ENCODE measurements at regions not wholly inside any gene's neighbourhood (a gene's known extent, or its start where the extent isn't known, plus 50 kb on each side); places are given as distances from the start of the nearest gene placed in this dataset.

DNA sequence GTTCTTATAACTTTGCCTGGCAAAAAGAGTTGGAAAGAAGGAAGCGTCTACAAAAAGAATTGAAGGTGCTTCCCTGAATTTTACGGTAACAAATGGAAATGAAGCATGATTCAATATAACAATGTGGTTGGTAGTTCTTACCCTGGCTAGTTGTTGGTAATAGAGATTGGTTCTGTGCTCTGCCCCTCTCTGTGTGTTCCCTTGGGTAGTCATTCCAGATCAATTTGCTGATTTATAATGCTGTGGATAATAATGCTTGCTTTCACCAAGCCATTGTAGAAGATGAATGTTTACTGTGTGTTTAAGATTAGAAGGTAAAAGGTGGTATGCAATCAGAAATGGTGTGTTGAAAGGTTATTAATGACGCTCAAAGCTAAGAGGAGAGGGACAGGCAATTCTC lies 577.8 kb upstream of the NXPH2 start:
- H3K9me3 ChIP-seq (ENCODE audit: control insufficient read depth in 2 of 2, insufficient read depth in 1 of 2, low read depth in 1 of 2, low read length in 1 of 2) = peaks cover 0 to 9% of the 10 kb centered on the region in 2 donors
- FAIRE-seq (no peak), DNase-seq (no peak)
- H3K27ac ChIP-seq (ENCODE audit: low read depth in 1 of 3, low read length in 2 of 3) = no peak overlapping the region
- H3K4me3 ChIP-seq (ENCODE audit: low read depth in 1 of 3, low read length in 3 of 3) = no peak overlapping the region
- 72 to 82% (median 72%) methylated on average over 3 of the region's 3 CpGs for WGBS, 3 donors
- H3K4me1 ChIP-seq (ENCODE audit: control insufficient read depth in 3 of 3, insufficient read depth in 2 of 3, low read depth in 1 of 3, low read length in 2 of 3) = no peaks in the 10 kb centered on the region
- H3K36me3 ChIP-seq (ENCODE audit: control insufficient read depth in 3 of 3, insufficient read depth in 2 of 3, low read depth in 1 of 3, low read length in 3 of 3) = no peaks in the 10 kb centered on the region
- no peaks in the 10 kb centered on the region for H3K27me3 ChIP-seq (ENCODE audit: control insufficient read depth in 3 of 3, insufficient read depth in 3 of 3, low read length in 3 of 3)

DNA sequence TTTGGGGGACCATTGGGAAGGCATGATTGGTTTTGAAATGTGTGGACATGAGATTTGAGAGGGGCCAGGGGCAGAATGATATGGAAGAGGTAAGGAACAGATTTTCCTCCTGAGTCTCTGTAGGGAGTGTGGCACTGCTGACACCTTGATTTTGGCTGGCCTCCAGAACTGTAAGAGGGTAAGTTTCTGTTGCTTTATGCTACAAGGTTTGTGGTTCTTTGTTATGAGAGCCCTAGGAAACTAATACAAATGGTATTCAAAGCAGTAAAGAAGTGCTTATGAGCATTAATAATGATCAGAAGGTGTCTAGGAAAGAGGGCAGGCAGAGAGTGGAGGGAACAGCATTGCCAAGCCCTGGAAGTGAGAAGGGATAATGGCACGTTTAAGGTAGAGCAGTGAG lies 574.3 kb upstream of the NXPH2 start:
- no peak overlapping the region for H3K27ac ChIP-seq (ENCODE audit: low read depth in 1 of 3, low read length in 2 of 3)
- DNase-seq (no peak), FAIRE-seq (no peak)
- H3K27me3 ChIP-seq (ENCODE audit: control insufficient read depth in 3 of 3, insufficient read depth in 3 of 3, low read length in 3 of 3) = no peaks in the 10 kb centered on the region
- H3K9me3 ChIP-seq (ENCODE audit: control insufficient read depth in 2 of 2, insufficient read depth in 1 of 2, low read depth in 1 of 2, low read length in 1 of 2) = peaks cover 0 to 13% of the 10 kb centered on the region in 2 donors
- no peaks in the 10 kb centered on the region for H3K36me3 ChIP-seq (ENCODE audit: control insufficient read depth in 3 of 3, insufficient read depth in 2 of 3, low read depth in 1 of 3, low read length in 3 of 3)
- no peak overlapping the region for H3K4me3 ChIP-seq (ENCODE audit: low read depth in 1 of 3, low read length in 3 of 3)
- 76 to 79% (median 78%) methylated on average over 1 of the region's 1 CpG for WGBS, 3 donors
- H3K4me1 ChIP-seq (ENCODE audit: control insufficient read depth in 3 of 3, insufficient read depth in 2 of 3, low read depth in 1 of 3, low read length in 2 of 3) = no peaks in the 10 kb centered on the region

GRCh38 chr2:139353874-139354273 lies 573.7 kb upstream of the NXPH2 start:
- H3K4me3 ChIP-seq (ENCODE audit: low read depth in 1 of 3, low read length in 3 of 3) = no peak overlapping the region
- FAIRE-seq (no peak), DNase-seq (no peak)
- no peaks in the 10 kb centered on the region for H3K4me1 ChIP-seq (ENCODE audit: control insufficient read depth in 3 of 3, insufficient read depth in 2 of 3, low read depth in 1 of 3, low read length in 2 of 3)
- WGBS, 3 donors = 89 to 93% (median 92%) methylated on average over 1 of the region's 1 CpG
- H3K27me3 ChIP-seq (ENCODE audit: control insufficient read depth in 3 of 3, insufficient read depth in 3 of 3, low read length in 3 of 3) = no peaks in the 10 kb centered on the region
- H3K9me3 ChIP-seq (ENCODE audit: control insufficient read depth in 2 of 2, insufficient read depth in 1 of 2, low read depth in 1 of 2, low read length in 1 of 2) = peaks cover 0 to 13% of the 10 kb centered on the region in 2 donors
- no peaks in the 10 kb centered on the region for H3K36me3 ChIP-seq (ENCODE audit: control insufficient read depth in 3 of 3, insufficient read depth in 2 of 3, low read depth in 1 of 3, low read length in 3 of 3)
- no peak overlapping the region for H3K27ac ChIP-seq (ENCODE audit: low read depth in 1 of 3, low read length in 2 of 3)

DNA sequence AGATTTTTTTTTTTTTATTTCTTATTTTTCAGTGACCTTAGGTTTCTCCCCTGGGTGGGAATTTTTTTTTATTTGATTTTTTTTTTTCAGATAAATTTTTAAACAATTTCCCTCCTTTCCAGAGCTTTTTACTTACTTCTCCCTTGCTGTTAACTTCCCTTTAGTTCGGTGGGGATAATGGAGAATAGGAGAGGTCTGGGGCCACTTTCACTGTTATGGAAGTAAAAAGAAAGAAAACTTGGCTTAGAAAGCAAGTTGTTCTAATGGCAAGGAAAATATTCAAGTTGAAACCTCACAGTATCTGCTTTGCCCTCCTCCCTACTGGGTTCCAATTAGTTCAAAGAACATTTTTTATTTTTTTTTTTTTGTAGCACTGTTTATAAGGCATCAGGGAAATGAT lies 537.1 kb upstream of the NXPH2 start:
- Histone ChIP-seq H3K36me3 (ENCODE audit: control insufficient read depth in 3 of 3, insufficient read depth in 2 of 3, low read depth in 1 of 3, low read length in 3 of 3) (no peaks in the 10 kb centered on the region), H3K9me3 (ENCODE audit: control insufficient read depth in 2 of 2, insufficient read depth in 1 of 2, low read depth in 1 of 2, low read length in 1 of 2) (no peaks in the 10 kb centered on the region), H3K4me1 (ENCODE audit: control insufficient read depth in 3 of 3, insufficient read depth in 2 of 3, low read depth in 1 of 3, low read length in 2 of 3) (no peaks in the 10 kb centered on the region), H3K4me3 (ENCODE audit: low read depth in 1 of 3, low read length in 3 of 3) (no peak overlapping the region), H3K27ac (ENCODE audit: low read depth in 1 of 3, low read length in 2 of 3) (no peak overlapping the region), H3K27me3 (ENCODE audit: control insufficient read depth in 3 of 3, insufficient read depth in 3 of 3, low read length in 3 of 3) (no peaks in the 10 kb centered on the region)
- 37 to 58% (median 40%) methylated on average over 1 of the region's 1 CpG for WGBS, 3 donors
- DNase-seq (no peak), FAIRE-seq (no peak)

DNA sequence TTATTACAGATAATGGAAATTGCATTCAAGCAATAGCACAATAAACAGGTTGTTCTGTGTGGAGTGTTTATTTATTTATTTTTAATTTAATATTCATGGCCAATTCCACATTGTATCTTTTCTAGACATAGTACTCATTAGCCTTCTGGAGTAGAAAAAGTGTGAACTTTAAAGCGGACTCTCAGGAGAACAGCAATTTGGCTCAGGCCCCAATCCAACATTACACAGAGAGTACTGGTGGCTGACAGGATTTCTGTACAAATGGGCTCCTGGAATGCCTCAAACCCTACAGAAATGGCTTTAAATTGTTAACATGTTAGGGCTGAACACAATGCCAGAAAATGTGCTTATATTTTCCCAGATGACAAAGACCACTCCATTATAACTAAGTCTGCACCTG lies 533.9 kb upstream of the NXPH2 start:
- FAIRE-seq = no peak

GRCh38 chr2:139296672-139297209 lies 516.6 kb upstream of the NXPH2 start:
- H3K36me3 ChIP-seq (ENCODE audit: control insufficient read depth in 3 of 3, insufficient read depth in 2 of 3, low read depth in 1 of 3, low read length in 3 of 3) = no peaks in the 10 kb centered on the region
- 63 to 78% (median 73%) methylated on average over 3 of the region's 3 CpGs for WGBS, 3 donors
- H3K4me1 ChIP-seq (ENCODE audit: control insufficient read depth in 3 of 3, insufficient read depth in 2 of 3, low read depth in 1 of 3, low read length in 2 of 3) = no peaks in the 10 kb centered on the region
- H3K9me3 ChIP-seq (ENCODE audit: control insufficient read depth in 2 of 2, insufficient read depth in 1 of 2, low read depth in 1 of 2, low read length in 1 of 2) = no peaks in the 10 kb centered on the region
- no peak overlapping the region for H3K27ac ChIP-seq (ENCODE audit: low read depth in 1 of 3, low read length in 2 of 3)
- FAIRE-seq (no peak), DNase-seq (no peak)
- H3K4me3 ChIP-seq (ENCODE audit: low read depth in 1 of 3, low read length in 3 of 3) = no peak overlapping the region
- no peaks in the 10 kb centered on the region for H3K27me3 ChIP-seq (ENCODE audit: control insufficient read depth in 3 of 3, insufficient read depth in 3 of 3, low read length in 3 of 3)

More for the DNA sequence above, 533.9 kb upstream of the NXPH2 start:
- no peak for DNase-seq
- H3K9me3 ChIP-seq (ENCODE audit: control insufficient read depth in 2 of 2, insufficient read depth in 1 of 2, low read depth in 1 of 2, low read length in 1 of 2) = no peaks in the 10 kb centered on the region
- WGBS, 3 donors = 69 to 86% (median 76%) methylated on average over 1 of the region's 1 CpG
- no peak overlapping the region for H3K4me3 ChIP-seq (ENCODE audit: low read depth in 1 of 3, low read length in 3 of 3)
- H3K4me1 ChIP-seq (ENCODE audit: control insufficient read depth in 3 of 3, insufficient read depth in 2 of 3, low read depth in 1 of 3, low read length in 2 of 3) = no peaks in the 10 kb centered on the region
- no peak overlapping the region for H3K27ac ChIP-seq (ENCODE audit: low read depth in 1 of 3, low read length in 2 of 3)
- H3K36me3 ChIP-seq (ENCODE audit: control insufficient read depth in 3 of 3, insufficient read depth in 2 of 3, low read depth in 1 of 3, low read length in 3 of 3) = no peaks in the 10 kb centered on the region
- H3K27me3 ChIP-seq (ENCODE audit: control insufficient read depth in 3 of 3, insufficient read depth in 3 of 3, low read length in 3 of 3) = no peaks in the 10 kb centered on the region

DNA sequence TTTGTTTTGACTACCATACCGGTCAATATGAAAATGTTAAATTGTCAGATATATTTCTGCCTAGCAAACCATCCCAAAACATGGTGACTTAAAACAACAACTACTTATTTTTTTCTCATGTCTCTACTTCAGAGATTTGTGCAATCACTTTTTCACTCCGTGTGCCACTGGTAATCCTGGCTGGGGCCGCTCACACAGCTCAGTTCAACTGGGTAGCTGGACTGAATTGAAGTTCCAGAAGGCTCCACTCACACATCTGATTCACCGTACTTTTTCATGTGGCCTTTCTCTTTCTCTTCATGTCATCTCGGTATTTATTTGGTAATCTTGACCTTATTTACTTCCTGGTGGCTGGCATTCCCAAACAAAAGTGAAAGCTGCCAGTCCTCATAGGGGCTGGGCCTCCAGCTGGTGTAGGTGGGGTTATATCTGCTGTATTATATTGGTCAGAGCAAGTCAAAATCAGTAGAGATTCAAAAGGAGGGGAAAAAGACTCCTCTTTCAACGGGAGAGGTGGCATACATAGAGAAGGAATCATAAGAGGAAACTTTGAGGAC lies 513.9 kb upstream of the NXPH2 start:
- FAIRE-seq = no peak
- Histone ChIP-seq H3K4me1 (ENCODE audit: control insufficient read depth in 3 of 3, insufficient read depth in 2 of 3, low read depth in 1 of 3, low read length in 2 of 3) (no peaks in the 10 kb centered on the region), H3K27ac (ENCODE audit: low read depth in 1 of 3, low read length in 2 of 3) (no peak overlapping the region), H3K27me3 (ENCODE audit: control insufficient read depth in 3 of 3, insufficient read depth in 3 of 3, low read length in 3 of 3) (no peaks in the 10 kb centered on the region), H3K9me3 (ENCODE audit: control insufficient read depth in 2 of 2, insufficient read depth in 1 of 2, low read depth in 1 of 2, low read length in 1 of 2) (no peaks in the 10 kb centered on the region), H3K4me3 (ENCODE audit: low read depth in 1 of 3, low read length in 3 of 3) (no peak overlapping the region), H3K36me3 (ENCODE audit: control insufficient read depth in 3 of 3, insufficient read depth in 2 of 3, low read depth in 1 of 3, low read length in 3 of 3) (no peaks in the 10 kb centered on the region)
- 47 to 72% (median 54%) methylated on average over 6 of the region's 6 CpGs for WGBS, 3 donors
- no peak for DNase-seq

DNA sequence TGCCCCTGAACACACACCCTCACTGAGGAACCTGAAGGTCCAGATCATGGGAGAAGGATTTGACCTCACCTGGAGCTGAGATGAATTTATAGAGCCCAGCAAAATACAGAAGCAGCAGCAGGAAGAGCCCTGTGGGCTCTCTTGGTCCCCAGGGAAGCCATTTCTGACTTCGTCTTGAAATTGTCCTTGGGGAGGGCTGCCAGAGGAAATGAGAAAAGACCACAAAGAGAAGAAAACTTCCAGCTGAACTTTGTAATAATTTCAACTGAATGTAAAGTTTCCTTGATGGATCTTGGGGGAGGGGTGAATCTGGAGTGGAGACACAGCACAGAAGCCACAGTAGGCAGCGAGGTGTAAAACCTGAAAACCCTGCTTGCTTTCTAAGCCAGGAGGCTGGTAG lies 500.9 kb upstream of the NXPH2 start:
- peaks cover 0 to 12% of the 10 kb centered on the region in 2 donors for H3K9me3 ChIP-seq (ENCODE audit: control insufficient read depth in 2 of 2, insufficient read depth in 1 of 2, low read depth in 1 of 2, low read length in 1 of 2)
- DNase-seq = no peak
- FAIRE-seq = no peak
- no peaks in the 10 kb centered on the region for H3K4me1 ChIP-seq (ENCODE audit: control insufficient read depth in 3 of 3, insufficient read depth in 2 of 3, low read depth in 1 of 3, low read length in 2 of 3)
- H3K27me3 ChIP-seq (ENCODE audit: control insufficient read depth in 3 of 3, insufficient read depth in 3 of 3, low read length in 3 of 3) = no peaks in the 10 kb centered on the region
- no peak overlapping the region for H3K27ac ChIP-seq (ENCODE audit: low read depth in 1 of 3, low read length in 2 of 3)
- WGBS, 3 donors = 68 to 72% (median 68%) methylated on average over 2 of the region's 2 CpGs
- H3K4me3 ChIP-seq (ENCODE audit: low read depth in 1 of 3, low read length in 3 of 3) = no peak overlapping the region
- no peaks in the 10 kb centered on the region for H3K36me3 ChIP-seq (ENCODE audit: control insufficient read depth in 3 of 3, insufficient read depth in 2 of 3, low read depth in 1 of 3, low read length in 3 of 3)

- Histone ChIP-seq H3K27me3 (ENCODE audit: control insufficient read depth in 3 of 3, insufficient read depth in 3 of 3, low read length in 3 of 3) (no peaks in the 10 kb centered on the region), H3K27ac (ENCODE audit: low read depth in 1 of 3, low read length in 2 of 3) (no peak overlapping the region), H3K4me1 (ENCODE audit: control insufficient read depth in 3 of 3, insufficient read depth in 2 of 3, low read depth in 1 of 3, low read length in 2 of 3) (no peaks in the 10 kb centered on the region), H3K36me3 (ENCODE audit: control insufficient read depth in 3 of 3, insufficient read depth in 2 of 3, low read depth in 1 of 3, low read length in 3 of 3) (no peaks in the 10 kb centered on the region), H3K4me3 (ENCODE audit: low read depth in 1 of 3, low read length in 3 of 3) (no peak overlapping the region), H3K9me3 (ENCODE audit: control insufficient read depth in 2 of 2, insufficient read depth in 1 of 2, low read depth in 1 of 2, low read length in 1 of 2) (no peaks in the 10 kb centered on the region)
- DNase-seq (no peak), FAIRE-seq (no peak)
- 12 to 39% (median 25%) methylated on average over 1 of the region's 1 CpG for WGBS, 3 donors
Measured at GRCh38 chr2:139271879-139272278, 491.7 kb upstream of the NXPH2 start.

Data from small intestine (tissue), 7 donors.